ENCODE measurements at regions not wholly inside any gene's neighbourhood (a gene's known extent, or its start where the extent isn't known, plus 50 kb on each side); places are given as distances from the start of the nearest gene placed in this dataset.
A peak's percentile ranks its signal among the peaks of the same experiment; 100 is the strongest.

- ChIA-PET RAD21 (ENCODE audit: low non-redundant PET in 1 of 2, low total read pairs in 2 of 2, uncharacterized antibody in 2 of 2, unreplicated experiment in 2 of 2) (no interaction called here), CTCF (no interaction called here), POLR2A (no interaction called here)
- intact Hi-C loops (cut with micrococcal nuclease) = no loop called here
- DNase-seq (ENCODE audit: low read depth, low spot score) (no peak), ATAC-seq (no peak)
- no peak for TF ChIP-seq FOSL1 (IDR thresholded peaks at IDR 0.05; ENCODE audit: low read depth)
- TF ChIP-seq EGR1 (IDR thresholded peaks at IDR 0.05; ENCODE audit: low read depth) = no peak
- TF ChIP-seq SRF (IDR thresholded peaks at IDR 0.05; ENCODE audit: low read depth) = no peak
- no peak for TF ChIP-seq REST (IDR thresholded peaks at IDR 0.05; ENCODE audit: low read depth)
- TF ChIP-seq YY1 (IDR thresholded peaks at IDR 0.05; ENCODE audit: extremely low read depth, insufficient replicate concordance, low read depth, low read length) = no peak
- no peak for TF ChIP-seq ZBTB33 (IDR thresholded peaks at IDR 0.05; ENCODE audit: extremely low read depth, insufficient replicate concordance, low read length)
- TF ChIP-seq EZH2phosphoT487 (IDR thresholded peaks at IDR 0.05; ENCODE audit: borderline replicate concordance) = no peak
- no peak for TF ChIP-seq EZH2 (IDR thresholded peaks at IDR 0.05)
- TF ChIP-seq SIN3A (IDR thresholded peaks at IDR 0.05; ENCODE audit: low read depth) = no peak
- TF ChIP-seq POLR2AphosphoS5 (IDR thresholded peaks at IDR 0.05; ENCODE audit: low read depth, low read length) = no peak
- TF ChIP-seq TCF7L2 (IDR thresholded peaks at IDR 0.05; ENCODE audit: borderline replicate concordance, extremely low read depth, insufficient read depth, insufficient read length) = no peak
- TF ChIP-seq POLR2A (IDR thresholded peaks at IDR 0.05; ENCODE audit: borderline replicate concordance, extremely low read depth, insufficient read depth, insufficient read length) = no peak
- no peak for TF ChIP-seq CEBPB (IDR thresholded peaks at IDR 0.05; ENCODE audit: low read depth)
- TF ChIP-seq CBX3 (IDR thresholded peaks at IDR 0.05; ENCODE audit: low read depth) = no peak
- no peak for TF ChIP-seq ELF1 (IDR thresholded peaks at IDR 0.05; ENCODE audit: borderline replicate concordance, low read depth)
- TF ChIP-seq RAD21 (IDR thresholded peaks at IDR 0.05; ENCODE audit: low read depth) = no peak
- TF ChIP-seq CTCF (IDR thresholded peaks at IDR 0.05 in 2 of 3, conservative IDR thresholded peaks at IDR 0.05 in 1 of 3; ENCODE audit: borderline replicate concordance in 1 of 3, insufficient read depth in 1 of 3, low read depth in 2 of 3, low read length in 2 of 3) = no peak
- TF ChIP-seq MAX (IDR thresholded peaks at IDR 0.05) = no peak
- TF ChIP-seq ZNF274 (IDR thresholded peaks at IDR 0.05; ENCODE audit: low read depth, low read length) = no peak
- Histone ChIP-seq H3K9ac (ENCODE audit: low read length) (no peak overlapping the region), H3K4me2 (ENCODE audit: low read length) (peak overlapping the region; percentile 36; the same call in 1 of the 2 replicates), H3K9me3 (ENCODE audit: control insufficient read depth in 1 of 2, insufficient read depth in 1 of 2, low read depth in 1 of 2, low read length in 2 of 2) (no peaks in the 10 kb centered on the region), H4K20me1 (ENCODE audit: insufficient read depth) (no peaks in the 10 kb centered on the region), H3K36me3 (ENCODE audit: control insufficient read depth in 1 of 2, insufficient read depth in 2 of 2, low read length in 2 of 2) (no peaks in the 10 kb centered on the region), H3K79me2 (ENCODE audit: insufficient read depth, low read length) (no peaks in the 10 kb centered on the region), H3K4me3 (replicated peaks in 1 of 2; ENCODE audit: low read depth in 1 of 2, low read length in 2 of 2) (no peak overlapping the region), H3K9me2 (ENCODE audit: insufficient read depth) (no peaks in the 10 kb centered on the region), H3K4me1 (ENCODE audit: control insufficient read depth in 1 of 2, insufficient read depth in 2 of 2, low read length in 2 of 2) (peaks cover 0 to 16% of the 10 kb centered on the region in 2 experiments; a peak in 2 of 4 replicates), H3K27me3 (ENCODE audit: insufficient read depth, low read length) (no peaks in the 10 kb centered on the region), H2AFZ (ENCODE audit: low read depth, low read length, poor library complexity, severe bottlenecking) (no peak overlapping the region), H3K27ac (ENCODE audit: low read depth, low read length) (no peak overlapping the region)
- BruUV-seq (replicated peaks) = no TSS peak
Observed at GRCh38 chr1:170808216-170808885, 127.0 kb upstream of the MROH9 start.
